ENCODE measurements at regions not wholly inside any gene's neighbourhood (a gene's known extent, or its start where the extent isn't known, plus 50 kb on each side); places are given as distances from the start of the nearest gene placed in this dataset.
"Not testable (repeated sequence)": the region's sequence is repeated elsewhere in the genome, so short reads cannot be mapped to it uniquely, and the experiment has no call there.

- DNase-seq, result no peak
Observed at GRCh38 chr9:13461414-13461991, 182.0 kb upstream of the MPDZ start.

- no peak for DNase-seq
Observed at GRCh38 chr9:13459071-13459470, 179.6 kb upstream of the MPDZ start.

- DNase-seq, result no peak
Observed at GRCh38 chr9:13457795-13458194, 178.3 kb upstream of the MPDZ start.

GRCh38 chr9:13450723-13451122 is 171.2 kb upstream of the MPDZ start:
- no peak for DNase-seq

- no peak for DNase-seq
Observed at GRCh38 chr9:13448482-13448881, 169.0 kb upstream of the MPDZ start.

GRCh38 chr9:13447843-13448422 is 168.4 kb upstream of the MPDZ start:
- no peak for DNase-seq

- DNase-seq, result no peak
Observed at GRCh38 chr9:13446938-13447842, 167.7 kb upstream of the MPDZ start.

- no peak for DNase-seq
Observed at GRCh38 chr9:13446286-13446937, 166.9 kb upstream of the MPDZ start.

- no peak for DNase-seq
Observed at GRCh38 chr9:13445103-13445500, 165.6 kb upstream of the MPDZ start.

GRCh38 chr9:13444245-13445102 is 165.0 kb upstream of the MPDZ start:
- no peak for DNase-seq

GRCh38 chr9:13443346-13444244 is 164.1 kb upstream of the MPDZ start:
- no peak for DNase-seq

GRCh38 chr9:13439685-13440476 is 160.4 kb upstream of the MPDZ start:
- no peak for DNase-seq

GRCh38 chr9:13437866-13438265 is 158.4 kb upstream of the MPDZ start:
- DNase-seq, result no peak

GRCh38 chr9:13436591-13436990 is 157.1 kb upstream of the MPDZ start:
- DNase-seq, result no peak

GRCh38 chr9:13433453-13433852 is 154.0 kb upstream of the MPDZ start:
- DNase-seq, result not testable (repeated sequence)

GRCh38 chr9:13432904-13433303 is 153.4 kb upstream of the MPDZ start:
- DNase-seq, result no peak

GRCh38 chr9:13431692-13432091 is 152.2 kb upstream of the MPDZ start:
- DNase-seq, result no peak

- DNase-seq, result no peak
Observed at GRCh38 chr9:13431222-13431536, 151.7 kb upstream of the MPDZ start.

- DNase-seq, result no peak
Observed at GRCh38 chr9:13430368-13431221, 151.1 kb upstream of the MPDZ start.

Data from stimulated activated CD4-positive, alpha-beta T cell treated with anti-CD3 and anti-CD28 coated beads, Interleukin-1b, Interleukin-23, amount 100 ng/mL, for 48 hours (primary cell).